Activated T-cell treated with anti-CD3 and anti-CD28 coated beads, Interleukin-2, amount 50 U/mL, for 48 hours (primary cell): ENCODE measurements at regions not wholly inside any gene's neighbourhood (a gene's known extent, or its start where the extent isn't known, plus 50 kb on each side); places are given as distances from the start of the nearest gene placed in this dataset.
A peak's percentile ranks its signal among the peaks of the same experiment; 100 is the strongest.

ENCODE experiments used
- DNase-seq, 2 experiments: peaks; one replicate each; pipeline ENCODE4 v3.0.0-alpha.2; 2020

- DNase-seq = no peak
These were observed 146.2 kb upstream of the DMRT1 start for GRCh38 chr9:695252-695651.

- no peak for DNase-seq
These were observed 144.9 kb upstream of the DMRT1 start for GRCh38 chr9:696332-697323.

- no peak for DNase-seq
These were observed 143.2 kb upstream of the DMRT1 start for GRCh38 chr9:698276-698675.

- no peak for DNase-seq
These were observed 142.5 kb upstream of the DMRT1 start for GRCh38 chr9:698954-699353.

- no peak for DNase-seq
These were observed 142.1 kb upstream of the DMRT1 start for GRCh38 chr9:699396-699795.

GRCh38 chr9:700365-701282 is 140.9 kb upstream of the DMRT1 start:
- no peak for DNase-seq

- DNase-seq = no peak
These were observed 138.1 kb upstream of the DMRT1 start for GRCh38 chr9:703392-703791.

- DNase-seq = no peak
These were observed 135.4 kb upstream of the DMRT1 start for GRCh38 chr9:706073-706472.

GRCh38 chr9:706606-707459 is 134.7 kb upstream of the DMRT1 start:
- peak; percentile 39 to 43 for DNase-seq

- no peak for DNase-seq
These were observed 133.3 kb upstream of the DMRT1 start for GRCh38 chr9:708182-708550.

GRCh38 chr9:708551-709432 is 132.7 kb upstream of the DMRT1 start:
- DNase-seq = no peak

GRCh38 chr9:710951-711745 is 130.3 kb upstream of the DMRT1 start:
- DNase-seq = no peak

- DNase-seq = no peak
These were observed 129.5 kb upstream of the DMRT1 start for GRCh38 chr9:711761-712553.

GRCh38 chr9:712643-713042 is 128.9 kb upstream of the DMRT1 start:
- DNase-seq = no peak

GRCh38 chr9:713091-713490 is 128.4 kb upstream of the DMRT1 start:
- no peak for DNase-seq

- DNase-seq = no peak
These were observed 126.8 kb upstream of the DMRT1 start for GRCh38 chr9:714675-715074.

- DNase-seq = no peak
These were observed 126.2 kb upstream of the DMRT1 start for GRCh38 chr9:715300-715699.

GRCh38 chr9:715743-716400 is 125.6 kb upstream of the DMRT1 start:
- DNase-seq = no peak

- no peak for DNase-seq
These were observed 123.8 kb upstream of the DMRT1 start for GRCh38 chr9:717722-718121.
